GM19025 (cell line): ENCODE measurements at regions not wholly inside any gene's neighbourhood (a gene's known extent, or its start where the extent isn't known, plus 50 kb on each side); places are given as distances from the start of the nearest gene placed in this dataset.
A peak's percentile ranks its signal among the peaks of the same experiment; 100 is the strongest.

Source experiments
- ATAC-seq: cut with Tn5 transposase; IDR thresholded peaks from one replicate; pipeline ENCODE4 v1.9.1; 2021; ENCODE audit warnings: mild to moderate bottlenecking, low read depth, moderate library complexity; ENCODE audit not compliant: unreplicated experiment

- ATAC-seq: no peak
Measured at GRCh38 chr5:158559643-158560042, 540.1 kb downstream of the EBF1 start.

- no peak for ATAC-seq
Measured at GRCh38 chr5:158559066-158559465, 540.6 kb downstream of the EBF1 start.

- no peak for ATAC-seq
Measured at GRCh38 chr5:158553962-158554336, 545.8 kb downstream of the EBF1 start.

GRCh38 chr5:158553195-158553961 lies 546.3 kb downstream of the EBF1 start:
- no peak for ATAC-seq

GRCh38 chr5:158552241-158552640 lies 547.5 kb downstream of the EBF1 start:
- no peak for ATAC-seq

GRCh38 chr5:158549311-158549710 lies 550.4 kb downstream of the EBF1 start:
- no peak for ATAC-seq

GRCh38 chr5:158546748-158547147 lies 553.0 kb downstream of the EBF1 start:
- no peak for ATAC-seq

GRCh38 chr5:158545949-158546530 lies 553.7 kb downstream of the EBF1 start:
- ATAC-seq: no peak

DNA sequence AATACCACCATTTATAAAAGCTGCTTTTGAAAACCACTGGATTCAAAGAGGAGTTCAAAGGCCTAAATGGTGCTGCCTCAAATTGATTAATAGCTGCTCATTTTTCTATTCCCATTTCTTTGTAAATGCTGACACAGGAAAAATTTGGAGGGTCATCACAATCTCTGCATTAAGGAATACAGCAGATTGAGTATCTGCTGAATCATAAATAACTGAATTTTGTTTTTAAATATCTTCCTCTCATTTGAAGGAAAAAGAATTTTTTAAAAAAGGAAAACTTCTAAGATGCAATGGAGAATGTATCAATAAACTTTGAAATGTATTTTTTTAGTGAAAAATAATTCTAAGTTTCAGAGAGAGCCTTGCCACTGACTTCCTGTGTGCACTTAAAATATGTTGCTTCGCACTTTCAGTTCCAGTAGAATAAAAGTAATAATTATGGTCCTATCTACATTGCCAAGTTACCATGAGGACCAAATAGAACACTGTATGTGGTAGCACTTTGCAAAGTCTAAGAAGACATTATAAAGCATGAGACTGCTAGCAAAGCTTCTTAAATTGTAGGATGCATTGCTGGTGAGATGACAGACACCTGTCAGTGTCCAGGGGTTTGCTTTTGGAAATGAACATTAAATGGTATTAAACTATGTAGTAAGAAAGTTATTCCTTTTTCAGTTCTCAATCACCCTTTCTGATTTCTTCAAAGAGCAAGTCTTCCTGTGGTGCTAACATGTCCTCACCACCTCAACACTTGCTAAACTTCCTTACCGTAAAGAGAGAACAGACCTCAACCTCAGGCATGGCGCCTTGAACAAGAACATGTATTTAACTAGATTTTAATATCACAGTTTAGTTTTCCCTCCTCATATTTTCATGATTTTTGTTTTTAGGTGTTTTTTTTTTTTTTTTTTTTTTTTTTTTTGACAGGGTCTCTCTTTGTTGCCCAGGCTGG lies 555.1 kb downstream of the EBF1 start:
- no peak for ATAC-seq

DNA sequence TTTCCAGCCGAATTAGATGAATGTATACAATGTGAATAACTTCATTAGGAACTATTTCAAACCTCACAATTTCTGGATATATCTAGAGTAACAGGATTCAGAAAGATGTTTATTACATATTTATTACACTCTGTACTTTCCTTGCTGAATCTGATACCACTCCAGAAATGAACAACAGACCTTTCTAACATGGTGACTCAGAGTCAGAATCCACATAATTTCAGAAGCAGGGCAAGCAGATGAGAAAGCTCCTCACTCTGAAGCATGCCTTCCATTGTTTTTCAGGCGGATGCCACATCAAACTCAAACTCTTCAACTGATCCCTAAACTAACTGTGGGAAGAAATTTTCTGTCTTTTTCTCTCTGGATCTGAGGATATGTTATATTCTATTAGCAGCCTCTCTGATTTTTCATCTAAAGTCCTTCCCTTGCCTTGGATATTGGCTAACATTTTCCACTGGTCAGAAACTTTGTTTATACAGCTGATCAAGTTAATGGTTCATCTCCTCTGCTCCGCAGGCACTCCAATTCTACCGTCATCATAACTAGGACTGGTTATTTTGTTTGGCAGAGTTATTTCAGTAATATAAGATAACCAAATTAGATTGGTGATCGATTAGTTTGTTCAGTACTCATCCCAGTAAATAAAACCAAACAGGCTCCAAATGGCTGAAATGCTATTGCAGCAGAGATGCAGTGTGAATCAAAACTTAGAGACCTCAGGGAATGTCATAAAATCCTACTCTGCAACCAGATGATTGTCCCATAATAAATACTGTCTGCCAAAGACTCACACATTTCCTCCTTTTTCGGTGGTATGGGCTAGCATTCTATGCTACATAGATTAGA lies 556.0 kb downstream of the EBF1 start:
- ATAC-seq: no peak

DNA sequence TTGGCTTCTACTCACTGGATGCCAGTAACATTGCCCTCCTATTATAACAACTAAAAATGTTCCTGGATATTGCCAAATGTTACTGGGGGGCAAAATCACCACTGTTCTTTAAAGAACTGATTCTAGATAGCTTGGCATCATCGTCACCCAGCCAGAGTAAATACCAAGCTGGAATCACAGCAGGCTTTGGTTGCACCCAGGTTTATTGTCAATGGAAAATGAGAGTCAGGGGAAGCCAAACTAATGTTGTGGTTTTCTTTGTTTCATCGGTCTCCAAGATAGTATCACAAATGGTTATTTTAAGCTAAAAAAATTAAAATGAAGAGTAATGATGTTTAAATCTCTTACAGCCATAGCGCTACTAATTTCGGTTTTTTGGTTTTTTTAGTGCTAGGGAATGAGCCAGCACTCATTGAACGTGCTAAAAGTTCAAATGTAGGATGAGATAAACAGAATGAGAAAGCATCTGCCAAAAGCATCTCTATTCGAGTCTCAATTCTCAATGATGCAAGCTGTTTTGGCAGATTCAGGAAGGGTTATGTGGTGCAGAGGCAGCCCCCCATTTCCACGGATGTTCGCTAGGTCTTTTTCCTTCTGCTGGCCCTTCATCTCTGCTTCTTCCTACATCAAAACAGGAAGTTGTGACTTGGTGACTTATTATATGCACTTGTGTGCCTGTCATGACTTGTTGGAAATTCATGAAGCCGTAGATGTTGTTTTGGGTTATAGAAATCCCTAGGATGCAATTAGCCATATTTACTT lies 558.0 kb downstream of the EBF1 start:
- ATAC-seq: no peak

DNA sequence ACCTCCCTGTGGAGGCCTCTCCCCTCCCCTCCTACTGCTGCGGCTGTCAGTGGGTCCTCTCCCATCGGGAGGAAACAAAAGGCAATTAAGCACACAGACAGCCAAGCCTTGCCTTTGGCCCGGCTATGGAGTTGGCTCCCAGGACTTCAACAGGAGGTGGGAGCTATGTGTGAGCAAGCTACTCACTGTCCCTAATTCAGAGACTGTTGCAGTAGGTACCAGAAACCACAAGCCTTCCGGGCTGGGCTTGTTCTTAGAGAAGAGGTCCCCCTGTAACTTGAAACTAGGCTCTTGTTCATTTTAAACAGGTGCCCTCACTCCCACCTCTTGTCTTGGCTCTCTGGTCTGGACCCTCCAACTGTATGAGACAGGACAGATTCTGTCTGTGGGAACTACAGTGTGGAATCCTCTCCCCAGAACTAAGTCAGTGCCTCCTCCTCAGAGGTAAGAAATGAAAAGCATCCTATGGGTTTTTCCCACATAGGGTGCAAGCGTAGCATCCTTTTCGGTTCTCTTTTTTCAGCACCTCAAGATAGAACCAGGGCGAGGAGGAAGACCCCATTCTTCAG lies 561.1 kb downstream of the EBF1 start:
- ATAC-seq: peak; percentile 67

DNA sequence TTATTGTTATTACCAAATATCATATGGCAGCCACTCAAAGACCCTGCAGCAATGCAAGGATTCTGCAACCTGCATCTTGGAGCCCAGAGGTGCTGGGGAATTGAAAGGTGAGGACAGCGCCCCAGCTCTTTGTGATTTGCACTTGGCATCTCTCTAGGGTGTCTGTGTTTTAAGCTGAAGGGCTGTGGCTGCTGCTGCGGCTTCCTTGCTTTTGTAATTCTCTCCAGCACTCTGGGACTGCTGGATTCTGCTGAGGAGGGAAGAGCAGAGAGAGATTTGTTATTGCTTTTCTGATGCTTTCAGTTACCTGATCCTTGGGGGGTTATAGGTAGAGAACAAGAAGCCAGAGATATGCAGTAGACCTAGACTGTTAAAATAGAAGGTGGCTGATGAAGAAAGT lies 562.4 kb downstream of the EBF1 start:
- ATAC-seq: no peak

DNA sequence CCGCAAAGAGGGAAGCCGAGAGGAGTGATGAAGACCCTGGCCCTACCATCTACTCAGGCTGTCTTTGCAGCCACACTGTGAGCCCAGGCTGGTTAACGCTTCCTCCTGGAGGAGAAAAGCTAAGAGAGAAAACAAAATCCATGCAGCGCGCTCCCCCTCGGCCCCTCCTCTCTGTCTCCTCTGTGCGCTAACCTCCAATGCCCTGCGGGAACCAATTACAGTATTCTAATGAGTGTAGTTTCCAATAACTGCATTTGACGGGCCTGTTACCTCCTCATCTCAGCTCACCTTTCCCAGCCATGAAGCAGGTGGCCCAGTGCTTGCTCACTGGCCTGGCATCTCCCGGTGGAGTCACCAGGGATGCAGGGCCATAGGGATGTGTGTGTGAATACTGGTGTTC lies 565.5 kb downstream of the EBF1 start:
- ATAC-seq: no peak

- ATAC-seq: no peak
Measured at GRCh38 chr5:158532739-158533138, 567.0 kb downstream of the EBF1 start.

DNA sequence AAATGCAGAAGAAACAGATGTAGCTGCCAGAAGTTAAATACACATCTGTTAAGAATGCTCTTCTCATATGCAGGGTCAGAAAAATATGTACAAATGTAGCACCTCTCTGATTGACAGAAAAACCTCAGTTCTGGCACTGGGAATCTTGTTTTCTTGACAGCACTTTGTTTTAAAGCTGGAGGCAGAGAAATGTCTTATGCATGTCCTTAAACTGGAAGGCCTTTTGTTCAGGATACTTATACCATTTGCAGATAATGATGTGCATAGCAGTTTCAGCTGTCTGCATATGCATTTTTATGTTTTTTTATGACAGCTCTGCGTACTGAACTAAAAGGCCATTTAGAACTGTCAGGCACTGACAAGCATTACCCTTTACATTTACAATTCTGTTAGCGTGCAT lies 567.9 kb downstream of the EBF1 start:
- no peak for ATAC-seq

DNA sequence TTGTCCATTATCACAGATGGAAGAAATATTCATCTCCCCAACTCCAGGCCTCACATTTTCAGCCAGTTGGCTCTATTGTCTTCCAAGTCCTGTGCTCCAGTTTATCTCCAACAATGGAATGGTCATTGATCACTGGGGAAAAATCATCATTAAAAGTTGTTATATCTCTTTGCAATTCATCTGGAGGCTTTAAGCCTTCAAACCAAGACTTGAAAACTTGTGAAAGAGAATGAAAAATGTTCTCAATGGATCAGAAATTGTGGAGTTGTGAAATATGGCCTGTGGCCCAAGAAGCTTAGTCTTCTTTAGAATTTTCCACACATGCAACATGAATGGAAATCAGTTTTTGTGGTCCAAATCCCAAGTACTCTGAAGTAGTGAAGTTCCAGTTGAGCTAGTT lies 569.6 kb downstream of the EBF1 start:
- no peak for ATAC-seq

DNA sequence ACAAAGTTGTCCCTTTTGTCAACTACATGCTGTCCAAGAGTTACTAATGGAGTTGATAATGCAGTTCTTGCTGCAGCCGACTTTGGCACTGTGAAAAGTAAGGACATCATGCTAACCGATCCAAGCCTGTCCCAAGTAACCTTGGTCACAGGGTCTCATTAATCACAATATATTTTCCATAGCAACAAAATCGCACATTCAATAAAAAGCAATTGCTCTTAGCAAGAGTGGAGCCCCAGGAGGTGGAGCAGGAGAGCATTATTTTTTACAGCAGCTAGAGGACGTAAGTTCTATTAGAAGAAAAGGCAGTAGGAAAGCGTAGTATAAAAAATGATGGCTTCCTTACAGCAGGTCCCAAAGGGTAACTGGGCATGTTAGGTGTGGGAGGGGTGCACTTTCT lies 570.3 kb downstream of the EBF1 start:
- no peak for ATAC-seq

DNA sequence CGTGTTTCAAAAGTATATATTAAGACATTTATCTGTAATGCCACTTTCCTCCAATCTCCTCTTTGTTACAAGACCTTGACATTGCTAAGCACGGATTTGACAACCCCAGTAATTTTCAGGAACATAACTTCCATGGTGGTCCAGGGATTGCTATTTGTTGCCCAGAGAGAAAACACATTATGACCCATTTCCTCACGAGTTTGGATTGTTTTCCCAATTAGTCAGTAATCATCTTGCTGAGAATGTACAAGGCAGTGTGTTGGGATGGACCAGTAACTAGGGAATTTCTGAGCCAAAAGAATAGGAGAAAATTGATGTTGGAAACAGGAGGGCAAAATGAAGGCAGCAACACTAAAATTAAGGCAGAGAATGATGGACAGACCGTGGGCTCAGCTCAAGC lies 574.1 kb downstream of the EBF1 start:
- no peak for ATAC-seq
